GM21526 (cell line): ENCODE measurements at regions not wholly inside any gene's neighbourhood (a gene's known extent, or its start where the extent isn't known, plus 50 kb on each side); places are given as distances from the start of the nearest gene placed in this dataset.

Source experiments
- ATAC-seq: cut with Tn5 transposase; IDR thresholded peaks from one replicate; pipeline ENCODE4 v1.9.1; 2021; ENCODE audit warnings: moderate library complexity; ENCODE audit not compliant: unreplicated experiment, low FRiP score

DNA sequence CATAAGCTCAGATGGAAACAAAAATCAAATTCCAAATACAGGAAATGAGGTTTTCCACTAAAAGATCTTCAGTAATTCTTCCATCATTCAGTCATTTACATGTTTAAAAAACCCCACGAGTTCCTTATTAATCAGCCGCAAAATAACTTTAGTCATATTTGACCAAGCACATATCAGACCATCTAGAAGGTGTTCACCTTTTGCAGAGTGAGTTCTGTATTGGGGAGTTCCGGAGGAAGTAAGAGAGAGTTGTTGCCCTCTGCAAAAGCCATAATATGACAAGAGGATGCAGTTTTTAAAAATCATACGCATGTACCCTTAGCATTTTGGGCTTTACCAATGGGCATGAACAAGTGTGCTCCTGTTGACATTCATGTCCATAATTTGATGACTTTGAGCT is 61.6 kb downstream of the CCR1 start:
- no peak for ATAC-seq

DNA sequence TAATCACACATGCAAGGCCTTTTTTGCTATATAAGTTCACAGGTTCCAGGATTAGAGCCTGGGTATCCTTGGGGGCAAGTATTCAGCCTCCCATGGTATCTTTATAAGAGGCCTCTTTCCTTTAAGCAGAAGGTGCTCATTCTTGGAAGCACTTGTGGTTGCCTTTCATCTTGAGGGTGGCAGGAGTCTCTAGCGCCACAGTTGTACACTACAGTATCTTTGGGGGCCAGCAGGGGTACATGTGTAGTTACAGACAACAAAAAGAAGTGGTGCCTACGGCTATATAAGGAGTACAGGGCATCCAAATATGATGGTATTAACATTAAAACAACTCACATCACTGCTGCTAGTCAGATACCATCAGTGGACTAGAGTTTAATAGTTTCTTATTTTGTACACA is 62.1 kb downstream of the CCR1 start:
- ATAC-seq: no peak

DNA sequence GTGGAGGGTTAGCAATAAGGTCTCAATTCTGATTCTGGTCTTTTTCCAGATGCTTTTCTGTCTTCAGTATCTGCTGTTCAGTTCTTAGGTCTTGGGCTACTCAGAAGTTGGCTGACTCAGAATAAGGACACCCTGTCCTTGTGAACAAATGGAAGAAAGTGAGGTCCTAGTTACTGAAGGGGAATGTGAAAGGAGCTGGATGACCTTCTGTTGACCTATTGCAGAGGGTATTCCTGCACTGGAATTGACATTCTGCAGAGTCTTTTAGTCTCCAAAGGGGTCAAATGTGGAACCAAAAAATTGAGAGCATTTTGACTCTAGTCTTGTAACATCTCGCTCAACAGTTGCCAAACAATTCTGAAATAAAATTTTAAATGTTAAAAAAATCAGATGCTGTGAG is 63.0 kb downstream of the CCR1 start:
- no peak for ATAC-seq

DNA sequence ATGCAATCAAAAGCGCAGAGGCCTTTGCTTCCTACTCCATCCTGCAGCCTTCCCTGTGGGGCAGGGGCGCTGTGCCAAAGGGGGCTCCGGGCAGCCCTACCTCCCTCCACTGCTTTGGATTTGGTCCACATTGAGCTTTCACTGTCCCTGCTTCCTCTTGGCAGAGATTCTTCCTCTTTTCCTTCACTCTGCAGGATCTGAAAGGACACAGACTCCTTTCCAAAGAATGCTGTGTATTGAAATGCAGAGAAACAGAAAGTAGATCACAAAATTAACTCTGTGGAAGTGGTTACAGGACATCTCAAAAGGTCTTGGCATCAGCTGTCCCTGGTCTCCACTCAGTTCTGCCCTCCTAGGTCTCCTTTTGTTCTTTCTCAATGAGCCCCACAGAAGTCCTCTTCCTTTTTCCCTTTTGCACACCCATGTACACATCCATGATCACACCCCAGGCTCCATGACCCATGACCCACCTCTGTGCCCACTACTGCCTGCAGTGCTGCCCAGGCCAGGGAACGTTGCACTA is 64.1 kb downstream of the CCR1 start:
- ATAC-seq: no peak

DNA sequence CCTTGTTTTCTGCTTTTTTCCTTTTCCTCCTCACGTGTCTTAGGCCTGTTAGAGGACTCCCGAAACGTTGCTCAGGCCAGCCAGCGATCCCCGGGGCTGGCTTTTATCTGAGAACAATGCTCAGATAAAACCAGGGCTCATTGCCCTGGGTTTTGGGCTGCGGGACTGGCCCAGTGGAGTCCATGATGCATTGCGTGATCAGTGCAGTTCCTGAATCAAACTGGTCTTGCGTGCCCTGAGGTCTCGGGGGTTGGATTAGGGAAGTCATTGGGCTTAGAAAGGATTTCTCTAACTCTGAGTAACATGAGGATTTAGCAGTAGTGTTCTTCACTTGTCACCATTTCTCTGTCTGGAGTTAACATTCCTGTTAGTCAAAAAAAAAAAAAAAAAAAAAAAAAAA is 66.3 kb downstream of the CCR1 start:
- ATAC-seq: no peak

DNA sequence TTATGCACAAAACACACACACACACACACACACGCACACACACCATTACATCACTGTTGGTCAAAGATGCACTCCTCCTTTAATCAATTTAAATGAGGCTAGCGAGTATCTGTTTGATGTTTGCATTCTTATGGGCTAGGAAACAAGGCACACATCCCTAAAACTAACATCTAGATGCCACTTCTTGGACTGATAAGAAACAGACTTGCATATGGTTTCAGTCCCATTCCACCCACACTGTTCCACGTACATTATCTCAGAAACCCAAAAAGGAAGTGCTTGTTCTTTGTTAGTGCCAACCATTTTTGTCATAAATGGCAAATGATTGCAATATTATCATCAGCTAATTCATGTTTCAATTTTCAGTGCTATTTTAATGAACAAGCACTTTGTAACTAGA is 69.5 kb downstream of the CCR1 start:
- ATAC-seq: no peak

DNA sequence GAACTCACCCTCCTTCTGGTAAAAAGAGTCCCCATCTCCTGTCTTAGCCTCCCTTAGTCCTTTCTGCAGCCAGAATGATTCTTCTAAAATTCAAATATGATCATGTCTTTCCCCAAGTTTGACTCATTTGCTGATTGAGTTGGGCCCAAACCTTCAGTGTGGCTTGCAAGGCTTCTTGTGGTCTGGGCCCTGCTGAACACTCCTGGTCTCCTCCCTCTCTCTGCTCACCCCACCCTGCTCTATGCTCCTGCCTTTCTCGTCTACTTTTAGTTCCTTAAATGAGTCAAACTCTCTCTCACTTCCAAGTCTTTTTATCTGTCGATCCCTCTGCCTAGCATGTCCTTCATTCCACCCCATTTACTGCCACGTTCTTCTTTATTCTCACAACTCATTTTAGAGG is 72.6 kb downstream of the CCR1 start:
- no peak for ATAC-seq

DNA sequence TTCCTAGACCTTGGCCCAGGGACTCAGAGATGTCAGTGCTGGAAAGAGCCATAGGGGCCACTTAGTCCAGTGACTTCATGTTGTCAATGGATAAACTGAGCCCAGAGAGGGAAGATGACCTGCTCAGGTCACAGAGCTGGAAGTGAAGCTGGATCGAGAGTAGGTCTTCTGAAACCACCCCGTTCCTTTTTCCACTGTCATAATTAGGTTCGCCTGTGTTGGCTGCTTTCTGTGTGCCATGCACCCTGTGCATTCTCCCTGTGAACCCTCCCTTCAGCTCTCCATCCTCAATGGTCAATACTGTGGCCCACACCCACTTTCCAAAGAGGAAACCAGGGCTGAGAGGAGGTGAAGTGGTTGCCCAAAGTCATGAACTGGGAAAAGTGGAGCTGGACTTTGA is 74.8 kb downstream of the CCR1 start:
- no peak for ATAC-seq

DNA sequence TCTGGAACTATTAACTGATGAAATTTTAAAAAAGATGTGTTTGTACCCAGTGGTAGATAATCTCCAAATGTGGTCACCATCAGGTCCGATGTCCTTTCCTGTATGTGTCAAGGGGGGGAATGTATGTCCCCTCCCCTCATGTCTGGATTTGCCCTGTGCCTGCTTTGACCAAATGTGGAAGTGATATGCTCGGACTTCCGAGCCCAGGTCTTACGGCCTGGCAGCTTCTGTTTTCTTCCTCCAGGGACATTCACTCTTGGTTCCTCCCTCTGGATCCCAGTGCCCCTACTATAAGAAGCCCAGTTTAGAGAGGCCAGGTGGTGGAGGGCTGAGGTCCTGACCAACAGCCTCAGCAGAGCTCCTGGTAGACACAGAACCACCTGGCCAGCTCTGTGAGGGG is 75.5 kb downstream of the CCR1 start:
- no peak for ATAC-seq

DNA sequence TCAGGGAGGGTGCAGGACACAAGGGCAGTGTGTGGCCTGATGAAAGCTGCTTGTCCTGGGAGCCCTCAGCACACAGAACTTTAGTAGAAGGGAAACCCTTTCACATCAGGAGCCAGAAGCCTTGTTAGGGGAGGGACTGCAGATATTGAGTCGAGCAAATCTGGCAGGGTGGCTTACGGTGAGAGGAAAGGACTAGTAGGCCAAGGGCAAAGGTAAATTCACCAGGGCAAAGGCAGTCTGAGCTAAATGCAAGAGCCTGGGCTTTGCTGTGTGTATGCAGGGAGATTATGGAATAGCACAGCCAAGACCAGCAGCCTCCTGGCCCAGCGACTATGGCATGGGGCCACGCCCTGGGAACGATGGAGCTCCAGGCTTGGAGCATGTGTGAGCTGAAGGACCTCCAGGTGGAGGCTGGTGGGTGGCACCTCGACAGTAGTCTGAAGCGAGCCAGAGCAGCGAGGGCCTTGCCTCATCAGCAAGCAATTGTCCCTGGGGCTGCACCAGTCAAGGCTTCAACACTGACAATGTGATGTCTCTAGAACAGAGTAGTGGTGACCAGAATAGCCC is 76.1 kb downstream of the CCR1 start:
- no peak for ATAC-seq

DNA sequence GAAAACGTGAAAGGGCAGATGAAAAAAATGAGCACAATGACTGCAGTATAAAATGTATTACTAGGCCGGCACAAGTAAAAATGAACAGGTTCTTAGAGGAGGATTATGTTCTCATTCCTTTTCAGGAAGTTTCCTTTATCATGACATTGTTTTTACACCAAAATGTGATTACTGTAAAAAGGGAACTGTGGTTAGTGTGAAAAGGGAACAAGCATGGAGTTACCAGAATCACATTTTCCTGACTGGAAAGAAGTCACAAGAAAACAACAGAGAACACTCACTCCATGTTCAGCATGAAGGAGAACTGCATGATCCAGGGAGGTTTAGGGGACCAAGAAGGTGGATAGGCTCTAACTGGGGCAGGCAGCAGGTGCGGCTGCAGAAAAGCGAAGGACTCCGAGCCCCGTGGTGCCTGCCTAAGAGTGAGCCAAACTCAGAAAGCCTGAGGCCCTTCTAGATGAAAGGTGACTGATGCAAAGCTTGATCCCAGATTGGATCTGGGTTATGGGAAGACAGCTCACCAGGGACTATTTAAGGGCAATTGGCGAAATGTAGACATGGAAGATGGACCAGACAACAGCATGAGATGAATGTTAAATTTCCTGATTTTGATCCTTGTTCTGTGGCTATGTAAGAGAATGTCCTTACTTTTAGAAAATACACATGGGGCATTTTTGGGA is 77.3 kb downstream of the CCR1 start:
- ATAC-seq: no peak

DNA sequence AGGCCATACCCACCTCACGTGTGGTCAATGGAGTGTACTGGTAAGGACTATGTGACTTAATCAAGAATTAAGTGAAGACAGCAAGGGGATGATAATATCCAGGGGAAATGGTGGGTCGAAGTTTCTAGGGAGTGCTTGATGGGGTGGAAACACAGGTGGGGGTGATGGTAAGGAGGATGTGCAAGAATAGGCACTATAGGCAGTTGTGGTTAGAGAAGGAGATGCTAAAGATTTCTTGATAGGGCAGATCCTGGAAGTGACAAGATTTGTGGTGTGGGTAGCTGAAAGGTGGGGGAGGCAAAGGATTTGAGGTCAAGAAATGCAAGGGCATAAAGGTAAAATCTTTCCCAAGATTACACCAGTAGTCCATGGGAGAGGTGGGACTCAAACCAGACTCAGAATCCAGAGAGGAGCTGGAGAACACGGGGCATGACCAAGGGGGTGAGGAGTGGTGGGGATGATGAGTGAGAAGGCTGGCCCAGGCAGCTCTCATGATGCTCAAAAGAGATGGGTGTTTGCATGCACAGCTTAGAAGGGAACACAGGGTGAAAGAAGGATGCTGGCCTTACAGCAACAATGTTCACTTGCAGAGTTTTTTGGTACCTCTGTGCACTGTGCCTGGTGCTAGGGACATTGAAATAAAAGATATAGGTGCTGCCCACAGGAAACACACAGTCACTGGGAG is 78.4 kb downstream of the CCR1 start:
- ATAC-seq: no peak

DNA sequence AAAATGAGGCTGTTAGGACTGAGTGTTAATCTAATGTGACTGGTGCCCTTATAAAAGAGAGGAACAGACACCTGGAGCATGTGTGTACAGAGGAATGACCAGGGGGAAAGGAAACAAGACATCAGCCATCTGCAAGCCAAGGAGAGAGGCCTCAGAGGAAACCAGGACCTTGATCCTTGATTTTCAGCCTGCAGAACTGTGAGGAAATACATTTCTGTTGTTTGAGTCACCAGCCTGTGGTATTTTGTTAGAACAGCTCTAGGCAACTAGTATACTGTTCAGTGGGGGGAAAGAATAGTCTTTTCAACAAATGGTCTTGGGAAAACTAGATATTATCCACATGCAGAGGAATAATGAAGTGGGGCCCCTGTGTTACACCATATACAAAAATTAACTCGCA is 80.6 kb downstream of the CCR1 start:
- no peak for ATAC-seq

DNA sequence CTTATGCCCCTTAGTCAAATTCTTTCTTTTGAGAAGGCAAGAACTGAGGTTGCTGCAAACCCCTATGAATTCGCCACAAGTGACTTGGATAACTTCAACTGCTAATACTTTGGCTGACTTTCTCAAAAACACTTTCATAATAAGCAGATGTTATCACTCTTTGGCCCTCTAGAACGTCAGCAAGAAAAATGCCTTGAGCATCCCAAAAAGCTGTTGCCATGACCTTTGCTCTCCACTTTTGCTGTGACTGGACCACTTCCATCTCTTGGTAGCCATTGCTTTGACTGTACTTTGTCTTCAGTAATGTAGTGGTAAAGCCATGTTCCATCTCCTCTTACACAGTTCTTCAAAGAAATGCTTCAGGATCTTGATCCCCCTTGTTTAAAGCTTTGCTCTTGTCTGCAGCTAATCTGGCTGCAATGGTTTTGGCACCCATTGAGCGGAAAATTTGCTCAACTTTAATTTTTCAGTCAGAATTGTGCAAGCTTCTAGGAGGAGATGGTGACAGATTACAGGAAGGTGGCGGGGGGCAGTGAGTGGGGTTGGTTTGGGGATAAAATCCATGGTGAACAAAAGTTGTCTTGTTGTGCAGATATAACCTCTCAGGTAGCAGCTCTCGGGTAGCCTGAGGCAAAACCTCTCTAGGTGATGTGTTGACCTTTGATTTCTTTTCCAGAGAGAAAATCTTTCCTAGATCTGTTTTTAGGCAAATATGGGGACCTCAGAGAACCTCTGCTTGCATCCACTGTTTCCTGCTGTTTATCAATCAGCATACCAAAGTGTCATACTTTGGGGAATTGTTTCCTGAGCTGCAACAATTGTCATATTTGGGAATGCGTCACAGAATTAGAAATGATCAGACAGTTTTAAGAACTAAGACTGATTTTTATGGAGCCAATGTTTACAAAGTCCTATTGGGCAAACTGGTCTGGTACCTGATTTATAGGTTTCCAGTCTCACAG is 83.6 kb downstream of the CCR1 start:
- ATAC-seq: no peak

DNA sequence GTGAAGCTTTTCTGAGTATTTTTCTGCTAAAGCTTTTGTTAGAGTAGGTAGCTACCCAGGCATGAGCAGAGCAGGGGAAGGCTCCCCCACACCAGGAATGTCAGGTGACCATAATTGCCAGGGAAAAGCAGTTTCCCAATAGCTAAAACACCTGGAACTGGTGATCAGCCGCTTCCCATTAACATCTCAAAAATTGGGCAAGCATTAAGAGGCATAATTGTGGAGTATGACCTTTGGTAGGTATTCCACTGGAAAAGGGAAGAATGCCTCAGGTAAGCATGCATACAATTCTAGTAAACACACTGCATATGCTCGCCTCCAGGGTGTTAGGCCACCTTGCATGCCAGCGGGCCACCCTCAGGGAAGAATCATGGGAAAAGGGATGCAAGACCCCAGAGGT is 84.5 kb downstream of the CCR1 start:
- no peak for ATAC-seq

DNA sequence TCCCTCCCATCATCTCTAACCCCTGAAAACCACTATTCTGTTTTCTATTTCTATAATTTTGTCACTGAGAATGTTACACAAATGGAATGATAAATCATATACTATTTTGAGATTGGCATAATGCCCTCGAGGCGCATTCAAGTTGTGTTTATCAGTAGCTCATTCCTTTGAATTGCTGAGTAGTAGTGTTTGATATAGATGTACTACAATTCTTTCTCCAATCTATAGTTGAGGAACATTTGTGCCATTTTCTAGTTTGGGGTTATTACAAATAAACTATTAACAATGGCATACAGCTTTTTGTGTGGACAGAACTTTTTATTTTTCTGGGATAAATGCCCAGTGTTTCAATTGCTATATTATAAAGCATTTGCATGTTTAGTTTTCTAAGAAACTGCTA is 86.0 kb downstream of the CCR1 start:
- ATAC-seq: no peak

DNA sequence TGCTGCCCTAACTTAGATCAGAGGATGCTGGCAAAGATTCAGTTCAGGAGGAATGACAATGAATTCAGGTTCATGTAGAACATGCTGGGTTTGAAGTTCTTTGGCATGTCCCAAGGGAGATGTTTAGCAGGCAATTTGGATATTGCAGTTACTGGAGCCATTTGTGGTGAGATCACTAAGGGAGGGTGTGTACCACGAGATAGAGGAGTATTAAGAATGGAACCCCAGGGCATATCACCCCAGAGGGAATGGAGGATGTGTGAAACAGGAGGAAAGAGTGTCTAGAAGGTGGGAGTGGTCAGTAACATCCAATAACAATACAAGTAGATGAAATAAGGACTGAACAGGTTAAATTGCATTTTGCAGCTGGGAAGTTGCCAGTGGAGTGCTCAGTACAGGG is 87.1 kb downstream of the CCR1 start:
- no peak for ATAC-seq

DNA sequence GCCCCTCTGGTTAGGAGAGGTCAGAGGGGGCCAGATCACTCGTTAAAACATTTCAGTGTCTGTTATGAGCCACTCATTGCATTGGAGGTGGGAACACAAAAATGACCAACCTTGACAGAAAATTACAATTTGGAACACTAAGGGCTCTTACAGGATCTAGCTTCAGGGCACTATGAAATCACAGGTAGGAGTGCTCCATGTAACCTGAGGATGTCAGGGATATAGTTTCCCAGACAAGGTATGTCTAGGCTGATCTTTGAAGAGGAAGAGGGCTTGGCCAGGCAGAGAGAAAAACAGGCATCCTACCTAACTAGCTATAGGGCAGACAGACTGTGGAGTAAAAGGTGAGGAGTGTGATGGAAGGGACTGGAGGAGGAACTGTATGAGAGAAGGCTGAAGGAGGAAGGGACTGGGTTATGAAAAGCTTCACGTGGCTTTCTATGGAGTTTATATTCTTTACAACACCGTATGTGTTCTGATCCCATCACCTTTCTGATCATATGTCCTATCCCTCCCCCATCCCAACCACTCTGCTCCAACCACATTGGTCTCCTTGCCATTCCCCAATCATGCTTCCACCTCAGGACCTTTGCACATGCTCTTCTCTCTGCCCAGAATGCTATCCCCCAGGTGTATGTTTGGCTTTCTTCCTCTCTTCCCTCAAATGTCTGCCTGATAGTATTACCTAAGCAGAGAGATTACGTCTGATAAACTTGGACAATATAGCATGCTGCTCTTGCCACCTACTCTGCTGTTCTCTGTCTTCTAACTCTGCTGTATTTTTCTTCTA is 88.2 kb downstream of the CCR1 start:
- no peak for ATAC-seq

DNA sequence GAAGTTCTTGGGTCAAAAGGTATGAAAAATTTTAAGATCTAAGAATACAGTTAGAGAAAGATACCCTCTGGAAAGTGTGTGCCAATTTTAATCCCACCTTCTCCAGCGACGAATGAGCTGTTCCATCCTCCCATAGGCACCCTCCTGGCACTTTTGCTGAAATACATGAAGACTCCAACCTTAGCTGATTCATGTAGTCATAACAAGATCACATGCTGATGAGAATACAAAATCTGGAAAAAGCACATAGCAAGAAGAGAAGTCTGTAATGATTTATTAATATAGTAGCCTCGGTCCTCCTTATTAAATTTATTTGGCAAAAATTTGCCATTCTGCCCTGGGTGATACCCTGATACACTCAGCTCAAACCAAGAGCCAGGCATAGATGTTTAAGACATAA is 88.9 kb downstream of the CCR1 start:
- ATAC-seq: no peak

DNA sequence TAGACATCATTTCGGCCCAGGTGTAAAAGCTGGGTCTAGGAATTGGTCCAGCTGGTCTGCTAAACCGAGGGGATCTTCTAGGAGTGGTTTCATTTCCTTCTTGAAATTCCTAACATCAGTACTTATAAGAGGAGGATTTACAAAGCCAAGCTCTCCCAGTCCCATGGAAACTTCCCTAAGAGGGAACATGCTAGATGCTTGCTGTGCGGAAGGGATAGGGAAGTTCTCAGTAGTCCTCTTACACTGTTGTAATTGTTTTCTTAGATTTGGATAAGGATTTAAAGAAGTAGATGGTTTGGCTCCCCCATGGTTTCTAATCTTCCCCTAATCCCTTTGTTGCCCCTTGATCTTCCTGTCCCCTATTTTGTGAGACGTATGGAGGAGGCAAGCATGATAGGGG is 89.7 kb upstream of the XCR1 start:
- no peak for ATAC-seq
